HCT116 (cell line): ENCODE measurements at regions not wholly inside any gene's neighbourhood (a gene's known extent, or its start where the extent isn't known, plus 50 kb on each side); places are given as distances from the start of the nearest gene placed in this dataset.

Experiments used
- ATAC-seq: fragments of 200-7000 bp; cut with Tn5 transposase; 2 replicates; pipeline ENCODE4 v1.9.1; 2020; ENCODE audit warnings: mild to moderate bottlenecking, moderate library complexity
- BruUV-seq: library from RNA; stranded (reverse); fragments of 400-500 nt; replicated peaks from 2 replicates; lab custom pipeline; 2021; lab: Mats Ljungman, UMichigan
- CTCF ChIA-PET: fragments of 300-600 bp; sonication (Branson Sonifier 250); formaldehyde crosslinking; loops from one replicate; lab custom pipeline; 2021; ENCODE audit warnings: antibody characterized with exemption; lab: Charles Lee
- POLR2A ChIA-PET: fragments of 300-600, 350-600 bp; sonication (Branson Sonifier 250); formaldehyde crosslinking; loops from one replicate; lab custom pipeline; 2021; ENCODE audit warnings: antibody characterized with exemption; lab: Charles Lee
- RAD21 ChIA-PET, 2 experiments: fragments of 300-600 bp; sonication (Branson Sonifier 250); formaldehyde crosslinking; loops; one replicate each; lab custom pipeline; 2023; ENCODE audit warnings: low total read pairs in 2 of 2; ENCODE audit not compliant: uncharacterized antibody in 2 of 2, unreplicated experiment in 2 of 2, low non-redundant PET in 1 of 2; lab: Charles Lee
- DNase-seq: peaks from one replicate; pipeline ENCODE4 v3.0.0-alpha.2; 2010; ENCODE audit warnings: low read depth, low spot score
- H2AFZ ChIP-seq: fragments of 200-600 bp; shearing (Covaris generic), sonication (generic); 2 replicates; pipeline ENCODE4 v1.6.1; 2017; ENCODE audit warnings: low read depth, mixed run types, mixed read lengths, antibody characterized with exemption, low read length; ENCODE audit not compliant: poor library complexity, severe bottlenecking
- H3K27ac ChIP-seq: 2 replicates; pipeline ENCODE4 v1.5.1; 2012; ENCODE audit warnings: low read depth, low read length
- H3K27me3 ChIP-seq: fragments of 200-600 bp; sonication (generic); 2 replicates; pipeline ENCODE4 v1.6.1; 2016; ENCODE audit warnings: mixed run types, low read length, mixed read lengths; ENCODE audit not compliant: insufficient read depth
- H3K36me3 ChIP-seq, 2 experiments: fragments of 200-500 bp in 1 of 2; fragments of 200-600 bp in 1 of 2; sonication (Bioruptor generic) in 1 of 2; sonication (generic) in 1 of 2; 2 replicates each; pipeline versions ENCODE4 v1.5.1 to v1.6.1; 2014 to 2016; ENCODE audit warnings: low read length in 2 of 2, inconsistent platforms in 1 of 2, mixed read lengths in 1 of 2, mixed run types in 1 of 2; ENCODE audit not compliant: insufficient read depth in 2 of 2, control insufficient read depth in 1 of 2
- H3K4me1 ChIP-seq, 2 experiments: fragments of 200-600 bp in 1 of 2; sonication (generic) in 1 of 2; 2 replicates each; pipeline versions ENCODE4 v1.5.1 to v1.6.1; 2012 to 2017; ENCODE audit warnings: low read length in 2 of 2, inconsistent platforms in 1 of 2, mild to moderate bottlenecking in 1 of 2, mixed read lengths in 1 of 2, mixed run types in 1 of 2, moderate library complexity in 1 of 2; ENCODE audit not compliant: insufficient read depth in 2 of 2, control insufficient read depth in 1 of 2
- H3K4me2 ChIP-seq: fragments of 200-600 bp; sonication (generic); 2 replicates; pipeline ENCODE4 v1.6.1; 2017; ENCODE audit warnings: mixed run types, low read length, mixed read lengths
- H3K4me3 ChIP-seq, 2 experiments: fragments of 200-600 bp in 1 of 2; sonication (generic) in 1 of 2; replicated peaks in 1 of 2; 2 replicates each; pipeline ENCODE4 v1.5.1; 2011 to 2016; ENCODE audit warnings: low read length in 2 of 2, control low read depth in 1 of 2, low read depth in 1 of 2, mild to moderate bottlenecking in 1 of 2, mixed read lengths in 1 of 2, mixed run types in 1 of 2
- H3K79me2 ChIP-seq: fragments of 200-600 bp; sonication (generic); 2 replicates; pipeline ENCODE4 v1.6.1; 2017; ENCODE audit warnings: mild to moderate bottlenecking, mixed run types, low read length, moderate library complexity, mixed read lengths; ENCODE audit not compliant: insufficient read depth
- H3K9ac ChIP-seq: fragments of 200-600 bp; sonication (generic); 2 replicates; pipeline ENCODE4 v1.6.1; 2016; ENCODE audit warnings: low read length, mixed read lengths
- H3K9me2 ChIP-seq: fragments of 200-600 bp; sonication (generic), shearing (Covaris generic); 2 replicates; pipeline ENCODE4 v1.6.1; 2017; ENCODE audit warnings: mixed run types, mild to moderate bottlenecking, moderate library complexity; ENCODE audit not compliant: insufficient read depth
- H3K9me3 ChIP-seq, 2 experiments: fragments of 200-500 bp in 1 of 2; fragments of 200-600 bp in 1 of 2; sonication (Bioruptor generic) in 1 of 2; sonication (generic) in 1 of 2; 2 replicates each; pipeline ENCODE4 v1.6.1; 2014 to 2017; ENCODE audit warnings: low read length in 2 of 2, mixed read lengths in 2 of 2, inconsistent platforms in 1 of 2, low read depth in 1 of 2, mild to moderate bottlenecking in 1 of 2, mixed run types in 1 of 2, moderate library complexity in 1 of 2; ENCODE audit not compliant: control insufficient read depth in 1 of 2, insufficient read depth in 1 of 2
- H4K20me1 ChIP-seq: fragments of 200-600 bp; sonication (generic), shearing (Covaris generic); 2 replicates; pipeline ENCODE4 v1.6.1; 2017; ENCODE audit warnings: mixed run types, mild to moderate bottlenecking, moderate library complexity; ENCODE audit not compliant: insufficient read depth
- CBX3 ChIP-seq: IDR thresholded peaks from 2 replicates; pipeline ENCODE4 v1.6.1; 2012; ENCODE audit warnings: low read depth
- CEBPB ChIP-seq: IDR thresholded peaks from 2 replicates; pipeline ENCODE4 v1.6.1; 2012; ENCODE audit warnings: low read depth
- EZH2 ChIP-seq: fragments of 200-600 bp; sonication (generic); IDR thresholded peaks from 2 replicates; pipeline ENCODE4 v1.6.1; 2017; ENCODE audit warnings: antibody characterized with exemption, mixed run types
- FOSL1 ChIP-seq: IDR thresholded peaks from 2 replicates; pipeline ENCODE4 v1.6.1; 2012; ENCODE audit warnings: low read depth
- JUND ChIP-seq: IDR thresholded peaks from 2 replicates; pipeline ENCODE4 v1.6.1; 2012
- MAX ChIP-seq: IDR thresholded peaks from 2 replicates; pipeline ENCODE4 v1.6.1; 2012
- POLR2A ChIP-seq: IDR thresholded peaks from 2 replicates; pipeline ENCODE4 v1.7.0; 2011; ENCODE audit warnings: borderline replicate concordance; ENCODE audit not compliant: insufficient read depth, insufficient read length; ENCODE audit errors: extremely low read depth
- POLR2AphosphoS5 ChIP-seq: IDR thresholded peaks from 2 replicates; pipeline ENCODE4 v1.6.1; 2011; ENCODE audit warnings: mild to moderate bottlenecking, low read depth, low read length, moderate library complexity
- RAD21 ChIP-seq: IDR thresholded peaks from 2 replicates; pipeline ENCODE4 v1.6.1; 2012; ENCODE audit warnings: low read depth, mild to moderate bottlenecking
- SIN3A ChIP-seq: IDR thresholded peaks from 2 replicates; pipeline ENCODE4 v1.6.1; 2012; ENCODE audit warnings: low read depth
- SP1 ChIP-seq: IDR thresholded peaks from 2 replicates; pipeline ENCODE4 v1.6.1; 2012; ENCODE audit warnings: low read depth
- TCF7L2 ChIP-seq: IDR thresholded peaks from 2 replicates; pipeline ENCODE4 v1.7.0; 2011; ENCODE audit warnings: borderline replicate concordance, inconsistent platforms; ENCODE audit not compliant: insufficient read depth, insufficient read length; ENCODE audit errors: extremely low read depth
- YY1 ChIP-seq: IDR thresholded peaks from 2 replicates; pipeline ENCODE4 v1.6.1; 2011; ENCODE audit warnings: low read length, low read depth, moderate library complexity, mild to moderate bottlenecking; ENCODE audit not compliant: insufficient replicate concordance; ENCODE audit errors: extremely low read depth
- ZFX ChIP-seq: fragments of 450-650 bp; IDR thresholded peaks from 2 replicates; pipeline ENCODE4 v1.6.1; 2017
- ZNF274 ChIP-seq: fragments of 200-500 bp; sonication (Bioruptor generic); IDR thresholded peaks from 2 replicates; pipeline ENCODE4 v1.6.1; 2014; ENCODE audit warnings: mild to moderate bottlenecking, low read depth, low read length, inconsistent platforms
- intact Hi-C: fragments of 100-400 bp; cut with micrococcal nuclease; formaldehyde crosslinking; loops from 2 replicates; pipeline ENCODE4 v1.10.0; 2022
- TF ChIP-seq, protein P1 (sequence below): IDR thresholded peaks from 2 replicates; pipeline ENCODE4 v1.6.1; 2011; ENCODE audit warnings: mild to moderate bottlenecking, low read length, moderate library complexity; ENCODE audit not compliant: insufficient replicate concordance; ENCODE audit errors: extremely low read depth
- TF ChIP-seq, protein P2 (sequence below), 3 experiments: fragments of 200-600 bp in 1 of 3; sonication (generic) in 1 of 3; IDR thresholded peaks in 2 of 3; conservative IDR thresholded peaks in 1 of 3; 2 replicates each; pipeline ENCODE4 v1.5.1; 2012 to 2017; ENCODE audit warnings: low read depth in 2 of 3, low read length in 2 of 3, antibody characterized with exemption in 1 of 3, borderline replicate concordance in 1 of 3, control low read depth in 1 of 3, mild to moderate bottlenecking in 1 of 3, mixed read lengths in 1 of 3, mixed run types in 1 of 3, moderate library complexity in 1 of 3; ENCODE audit not compliant: insufficient read depth in 1 of 3
- TF ChIP-seq, protein P3 (sequence below): IDR thresholded peaks from 2 replicates; pipeline ENCODE4 v1.6.1; 2012

DNA sequence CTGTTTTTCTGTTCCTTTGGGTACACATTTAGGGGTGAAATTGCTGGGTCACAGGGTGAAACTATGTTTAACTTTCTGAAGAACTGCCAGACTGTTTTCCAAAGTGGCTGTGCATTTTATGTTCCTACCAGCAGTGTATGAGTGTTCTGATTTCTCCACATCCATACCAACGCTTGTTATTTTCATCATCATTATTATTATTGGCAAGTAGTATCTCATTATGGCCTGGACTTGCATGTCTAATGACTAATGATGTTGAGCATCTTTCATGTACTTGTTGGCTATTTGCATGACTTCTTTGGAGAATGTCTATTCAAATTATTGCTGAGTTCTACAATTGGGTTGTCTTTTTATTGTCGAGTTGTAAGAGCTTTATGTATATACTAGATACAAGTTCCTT, 321.8 kb upstream of the HTR2A start:
- H3K4me3 ChIP-seq: no peak overlapping the region
- ChIA-PET RAD21 (no interaction called here), CTCF (no interaction called here), POLR2A (no interaction called here)
- no peak overlapping the region for H3K27ac ChIP-seq
- TF ChIP-seq, protein P1, sequence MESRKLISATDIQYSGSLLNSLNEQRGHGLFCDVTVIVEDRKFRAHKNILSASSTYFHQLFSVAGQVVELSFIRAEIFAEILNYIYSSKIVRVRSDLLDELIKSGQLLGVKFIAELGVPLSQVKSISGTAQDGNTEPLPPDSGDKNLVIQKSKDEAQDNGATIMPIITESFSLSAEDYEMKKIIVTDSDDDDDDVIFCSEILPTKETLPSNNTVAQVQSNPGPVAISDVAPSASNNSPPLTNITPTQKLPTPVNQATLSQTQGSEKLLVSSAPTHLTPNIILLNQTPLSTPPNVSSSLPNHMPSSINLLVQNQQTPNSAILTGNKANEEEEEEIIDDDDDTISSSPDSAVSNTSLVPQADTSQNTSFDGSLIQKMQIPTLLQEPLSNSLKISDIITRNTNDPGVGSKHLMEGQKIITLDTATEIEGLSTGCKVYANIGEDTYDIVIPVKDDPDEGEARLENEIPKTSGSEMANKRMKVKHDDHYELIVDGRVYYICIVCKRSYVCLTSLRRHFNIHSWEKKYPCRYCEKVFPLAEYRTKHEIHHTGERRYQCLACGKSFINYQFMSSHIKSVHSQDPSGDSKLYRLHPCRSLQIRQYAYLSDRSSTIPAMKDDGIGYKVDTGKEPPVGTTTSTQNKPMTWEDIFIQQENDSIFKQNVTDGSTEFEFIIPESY: no peak
- TF ChIP-seq, protein P2, sequence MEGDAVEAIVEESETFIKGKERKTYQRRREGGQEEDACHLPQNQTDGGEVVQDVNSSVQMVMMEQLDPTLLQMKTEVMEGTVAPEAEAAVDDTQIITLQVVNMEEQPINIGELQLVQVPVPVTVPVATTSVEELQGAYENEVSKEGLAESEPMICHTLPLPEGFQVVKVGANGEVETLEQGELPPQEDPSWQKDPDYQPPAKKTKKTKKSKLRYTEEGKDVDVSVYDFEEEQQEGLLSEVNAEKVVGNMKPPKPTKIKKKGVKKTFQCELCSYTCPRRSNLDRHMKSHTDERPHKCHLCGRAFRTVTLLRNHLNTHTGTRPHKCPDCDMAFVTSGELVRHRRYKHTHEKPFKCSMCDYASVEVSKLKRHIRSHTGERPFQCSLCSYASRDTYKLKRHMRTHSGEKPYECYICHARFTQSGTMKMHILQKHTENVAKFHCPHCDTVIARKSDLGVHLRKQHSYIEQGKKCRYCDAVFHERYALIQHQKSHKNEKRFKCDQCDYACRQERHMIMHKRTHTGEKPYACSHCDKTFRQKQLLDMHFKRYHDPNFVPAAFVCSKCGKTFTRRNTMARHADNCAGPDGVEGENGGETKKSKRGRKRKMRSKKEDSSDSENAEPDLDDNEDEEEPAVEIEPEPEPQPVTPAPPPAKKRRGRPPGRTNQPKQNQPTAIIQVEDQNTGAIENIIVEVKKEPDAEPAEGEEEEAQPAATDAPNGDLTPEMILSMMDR (IDR thresholded peaks at IDR 0.05 in 2 of 3, conservative IDR thresholded peaks at IDR 0.05 in 1 of 3; ENCODE audit: borderline replicate concordance in 1 of 3, insufficient read depth in 1 of 3, low read depth in 2 of 3, low read length in 2 of 3): no peak
- TF ChIP-seq CEBPB: no peak
- no peak for TF ChIP-seq YY1
- TF ChIP-seq, protein P3, sequence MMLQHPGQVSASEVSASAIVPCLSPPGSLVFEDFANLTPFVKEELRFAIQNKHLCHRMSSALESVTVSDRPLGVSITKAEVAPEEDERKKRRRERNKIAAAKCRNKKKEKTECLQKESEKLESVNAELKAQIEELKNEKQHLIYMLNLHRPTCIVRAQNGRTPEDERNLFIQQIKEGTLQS: no peak
- TF ChIP-seq ZNF274: no peak
- TF ChIP-seq CBX3: no peak
- no peak for TF ChIP-seq MAX
- TF ChIP-seq JUND: no peak
- TF ChIP-seq RAD21: no peak
- no peak for TF ChIP-seq POLR2AphosphoS5
- TF ChIP-seq ZFX: no peak
- no peak for TF ChIP-seq SP1
- no peak for TF ChIP-seq POLR2A
- no peak for TF ChIP-seq EZH2
- no peak for TF ChIP-seq FOSL1
- TF ChIP-seq TCF7L2: no peak
- no peak for TF ChIP-seq SIN3A
- H3K4me2 ChIP-seq: no peak overlapping the region
- H3K9me3 ChIP-seq: no peaks in the 10 kb centered on the region
- intact Hi-C loops: no loop called here
- BruUV-seq: no TSS peak
- no peaks in the 10 kb centered on the region for H4K20me1 ChIP-seq
- H2AFZ ChIP-seq: no peak overlapping the region
- ATAC-seq: no peak
- H3K36me3 ChIP-seq: no peaks in the 10 kb centered on the region
- no peaks in the 10 kb centered on the region for H3K27me3 ChIP-seq
- H3K4me1 ChIP-seq: no peaks in the 10 kb centered on the region
- no peak overlapping the region for H3K9ac ChIP-seq
- H3K9me2 ChIP-seq: no peaks in the 10 kb centered on the region
- no peaks in the 10 kb centered on the region for H3K79me2 ChIP-seq
- no peak for DNase-seq
